ENCODE measurements at regions not wholly inside any gene's neighbourhood (a gene's known extent, or its start where the extent isn't known, plus 50 kb on each side); places are given as distances from the start of the nearest gene placed in this dataset.

GRCh38 chr14:71765505-71765904 is 166.7 kb upstream of the RGS6 start:
- TF ChIP-seq CTCF (conservative IDR thresholded peaks at IDR 0.05; ENCODE audit: low read length) (no peak), EZH2phosphoT487 (IDR thresholded peaks at IDR 0.05; ENCODE audit: borderline replicate concordance, low read depth, low read length) (no peak)
